HepG2 (cell line): ENCODE measurements at regions not wholly inside any gene's neighbourhood (a gene's known extent, or its start where the extent isn't known, plus 50 kb on each side); places are given as distances from the start of the nearest gene placed in this dataset.

ENCODE experiments used
- ATAC-seq: fragments of 200-7000 bp; cut with Tn5 transposase; 3 replicates; pipeline ENCODE4 v1.9.1; 2020; ENCODE audit warnings: mild to moderate bottlenecking, moderate library complexity
- BruUV-seq: library from RNA; stranded (reverse); fragments of 400-500 nt; replicated peaks from 2 replicates; lab custom pipeline; 2021; lab: Mats Ljungman, UMichigan
- CTCF ChIA-PET: fragments of 300-600 bp; formaldehyde crosslinking; extraction: SDS; loops from one replicate; lab custom pipeline; 2021; ENCODE audit warnings: low total read pairs, inconsistent platforms, low intra/inter-chr PET ratio; lab: Yijun Ruan, JAX
- POLR2A ChIA-PET: fragments of 350-600 bp; sonication (Branson Sonifier 250); formaldehyde crosslinking; loops from one replicate; lab custom pipeline; 2020; ENCODE audit warnings: antibody characterized with exemption, inconsistent platforms; lab: Yijun Ruan, JAX
- DNase-seq: peaks from one replicate; pipeline ENCODE4 v3.0.0-alpha.2; 2015; ENCODE audit warnings: low spot score
- FAIRE-seq: peaks from 3 replicates; lab custom pipeline; 2011; peaks lifted over from hg19 to GRCh38; lab: Jason Lieb, UNC
- H2AFZ ChIP-seq: one replicate; pipeline ENCODE4 v1.6.1; 2011; ENCODE audit warnings: low read length, inconsistent platforms
- H3K27ac ChIP-seq: fragments of 300-600 bp; 3 replicates; pipeline ENCODE4 v1.8.0; 2011; ENCODE audit warnings: mixed run types, mild to moderate bottlenecking, mixed read lengths, low read length, inconsistent platforms; ENCODE audit not compliant: insufficient read depth; ENCODE audit errors: extremely low read length
- H3K27me3 ChIP-seq, 2 experiments: fragments of 200-600 bp in 1 of 2; 2 replicates in 1 of 2; 3 replicates in 1 of 2; pipeline versions ENCODE4 v1.6.0 to v1.8.0; 2011; ENCODE audit warnings: low read length in 2 of 2, mild to moderate bottlenecking in 2 of 2, moderate library complexity in 2 of 2, inconsistent platforms in 1 of 2; ENCODE audit not compliant: insufficient read depth in 2 of 2, control insufficient read depth in 1 of 2
- H3K36me3 ChIP-seq, 2 experiments: fragments of 200-600 bp in 1 of 2; replicated peaks in 1 of 2; 2 replicates in 1 of 2; 3 replicates in 1 of 2; pipeline versions ENCODE4 v1.5.1 to v1.8.0; 2011; ENCODE audit warnings: low read length in 2 of 2, inconsistent platforms in 1 of 2; ENCODE audit not compliant: insufficient read depth in 2 of 2, control insufficient read depth in 1 of 2
- H3K4me1 ChIP-seq: 2 replicates; pipeline ENCODE4 v1.5.1; 2012; ENCODE audit warnings: low read length, inconsistent platforms; ENCODE audit not compliant: insufficient read depth
- H3K4me2 ChIP-seq: 2 replicates; pipeline ENCODE4 v1.6.0; 2011; ENCODE audit warnings: low read depth, low read length, inconsistent platforms
- H3K4me3 ChIP-seq, 3 experiments: fragments of 200-600 bp in 1 of 3; sonication (generic), shearing (Covaris generic) in 1 of 3; replicated peaks in 1 of 3; 2 replicates each; pipeline ENCODE4 v1.5.1; 2011 to 2016; ENCODE audit warnings: low read length in 3 of 3, inconsistent platforms in 2 of 3, low read depth in 2 of 3, mild to moderate bottlenecking in 2 of 3, control low read depth in 1 of 3, mixed read lengths in 1 of 3; ENCODE audit not compliant: insufficient read depth in 1 of 3
- H3K79me2 ChIP-seq: one replicate; pipeline ENCODE4 v1.6.1; 2011; ENCODE audit warnings: low read length, inconsistent platforms; ENCODE audit not compliant: insufficient read depth
- H3K9ac ChIP-seq: 2 replicates; pipeline ENCODE4 v1.6.0; 2011; ENCODE audit warnings: mild to moderate bottlenecking, low read depth, low read length, inconsistent platforms; ENCODE audit not compliant: insufficient read depth
- H3K9me3 ChIP-seq: 2 replicates; pipeline ENCODE4 v1.5.1; 2012; ENCODE audit warnings: mild to moderate bottlenecking, low read length
- H4K20me1 ChIP-seq: 2 replicates; pipeline ENCODE4 v1.6.0; 2011; ENCODE audit warnings: inconsistent platforms, mild to moderate bottlenecking, low read length, moderate library complexity; ENCODE audit not compliant: insufficient read depth
- IKZF1 ChIP-seq: fragments of 450-650 bp; IDR thresholded peaks from 2 replicates; pipeline ENCODE4 v1.7.1; 2016
- KDM5B ChIP-seq: sonication (generic); formaldehyde crosslinking; IDR thresholded peaks from 2 replicates; pipeline ENCODE4 v1.4.0; 2020; ENCODE audit warnings: missing genetic modification reagents, mild to moderate bottlenecking, borderline replicate concordance
- SMYD3 ChIP-seq: sonication (generic); formaldehyde crosslinking; IDR thresholded peaks from 2 replicates; pipeline ENCODE4 v1.8.1; 2023; ENCODE audit warnings: mild to moderate bottlenecking, missing genetic modification reagents
- THRA ChIP-seq: sonication (generic); formaldehyde crosslinking; IDR thresholded peaks from 2 replicates; pipeline ENCODE4 v1.4.0; 2020; ENCODE audit warnings: missing genetic modification reagents, borderline replicate concordance
- YY1 ChIP-seq: IDR thresholded peaks from 2 replicates; pipeline ENCODE4 v1.6.1; 2011; ENCODE audit warnings: low read length, low read depth, moderate library complexity, mild to moderate bottlenecking; ENCODE audit not compliant: insufficient read depth, insufficient replicate concordance
- ZFP91 ChIP-seq: sonication (generic); formaldehyde crosslinking; IDR thresholded peaks from 2 replicates; pipeline ENCODE4 v1.9.0; 2022; ENCODE audit warnings: missing genetic modification reagents, mild to moderate bottlenecking, borderline replicate concordance
- ZNF329 ChIP-seq: sonication (generic); formaldehyde crosslinking; IDR thresholded peaks from 2 replicates; pipeline ENCODE4 v1.9.0; 2021; ENCODE audit warnings: low read depth, mild to moderate bottlenecking, missing genetic modification reagents
- ZNF768 ChIP-seq: sonication (generic); formaldehyde crosslinking; IDR thresholded peaks from 2 replicates; pipeline ENCODE4 v1.4.0; 2020; ENCODE audit warnings: missing genetic modification reagents
- ZNF777 ChIP-seq: sonication (generic); formaldehyde crosslinking; IDR thresholded peaks from 2 replicates; pipeline ENCODE4 v1.4.0; 2020; ENCODE audit warnings: missing genetic modification reagents
- WGBS: methylation state at CpG from one replicate; pipeline ENCODE4 v1.1.6; 2017; ENCODE audit warnings: low lambda C conversion rate; 5-methylcytosine and 5-hydroxymethylcytosine counted together
- in situ Hi-C: cut with HindIII; loops from 2 replicates; pipeline ENCODE4 v1.10.0; 2017; ENCODE audit warnings: low pct_unique_long_range_greater_than_20kb; ENCODE audit not compliant: extremely low pct_ligation_motif_present
- intact Hi-C: fragments of 100-400 bp; cut with micrococcal nuclease; formaldehyde crosslinking; loops from one replicate; pipeline ENCODE4 v1.10.0; 2022; ENCODE audit not compliant: unreplicated experiment

- no peak overlapping the region for H3K27ac ChIP-seq
- H2AFZ ChIP-seq, result no peak overlapping the region
- ChIA-PET CTCF (interaction anchor here (1.7 kb wide), 1 partner anchor 382 kb away, joined by 6 read pairs; no protein-coding TSS in a partner anchor), POLR2A (no interaction called here)
- peak overlapping the region; percentile 52 for H3K4me2 ChIP-seq
- H3K36me3 ChIP-seq, result no peaks in the 10 kb centered on the region
- TF ChIP-seq KDM5B (CRISPR knock-in tag), result 0 out of 2 replicates have a peak, but pooled peaks have one; percentile 0
- TF ChIP-seq SMYD3, result no peak
- no peak overlapping the region for H3K9ac ChIP-seq
- no peak overlapping the region for H3K4me3 ChIP-seq
- ATAC-seq (no peak), FAIRE-seq (no peak), DNase-seq (no peak)
- no peaks in the 10 kb centered on the region for H4K20me1 ChIP-seq
- BruUV-seq, result no TSS peak
- intact Hi-C loops (loop anchor here (1.0 to 10.0 kb wide), 3 partner anchors 107 to 382 kb away; no protein-coding TSS in a partner anchor), in situ Hi-C loops (loop anchor here (25.0 kb wide), 1 partner anchor 384 kb away; no protein-coding TSS in a partner anchor)
- H3K27me3 ChIP-seq, result peaks cover 5 to 54% of the 10 kb centered on the region in 2 experiments
- H3K9me3 ChIP-seq, result 0 out of 2 replicates have a peak, but pooled peaks cover 1% of the 10 kb centered on the region
- WGBS, result 38% methylated on average over 22 of the region's 22 CpGs
- peaks cover 43% of the 10 kb centered on the region for H3K4me1 ChIP-seq
- no peaks in the 10 kb centered on the region for H3K79me2 ChIP-seq
Measured at GRCh38 chr4:26028133-26028792, 114.2 kb downstream of the SMIM20 start.

GRCh38 chr4:26028793-26029567 lies 115.0 kb downstream of the SMIM20 start:
- DNase-seq (peak; percentile 27), ATAC-seq (peak; percentile 98), FAIRE-seq (peak; percentile 28)
- ChIA-PET POLR2A (no interaction called here), CTCF (interaction anchor here (1.7 kb wide), 1 partner anchor 382 kb away, joined by 6 read pairs; no protein-coding TSS in a partner anchor)
- H4K20me1 ChIP-seq, result no peaks in the 10 kb centered on the region
- no TSS peak for BruUV-seq
- H3K27me3 ChIP-seq, result peaks cover 5 to 50% of the 10 kb centered on the region in 2 experiments
- H3K79me2 ChIP-seq, result no peaks in the 10 kb centered on the region
- H3K27ac ChIP-seq, result no peak overlapping the region
- in situ Hi-C loops (loop anchor here (25.0 kb wide), 1 partner anchor 383 kb away; no protein-coding TSS in a partner anchor), intact Hi-C loops (loop anchor here (1.0 to 10.0 kb wide), 3 partner anchors 106 to 381 kb away; no protein-coding TSS in a partner anchor)
- H3K36me3 ChIP-seq, result no peaks in the 10 kb centered on the region
- H3K9ac ChIP-seq, result no peak overlapping the region
- H3K4me2 ChIP-seq, result peak overlapping the region; percentile 52
- no peak overlapping the region for H2AFZ ChIP-seq
- no peak overlapping the region; a peak in 1 of 6 replicates for H3K4me3 ChIP-seq
- H3K9me3 ChIP-seq, result 0 out of 2 replicates have a peak, but pooled peaks cover 7% of the 10 kb centered on the region
- 30% methylated on average over 9 of the region's 39 CpGs for WGBS
- H3K4me1 ChIP-seq, result peaks cover 36% of the 10 kb centered on the region
- TF ChIP-seq ZNF777 (CRISPR knock-in tag), result peak; percentile 86
- peak; percentile 44; the same call in 1 of the 2 replicates for TF ChIP-seq ZNF768
- TF ChIP-seq ZNF329 (CRISPR knock-in tag), result 0 out of 2 replicates have a peak, but pooled peaks have one; percentile 58
- TF ChIP-seq IKZF1, result no peak
- TF ChIP-seq THRA (CRISPR knock-in tag), result 0 out of 2 replicates have a peak, but pooled peaks have one; percentile 11
- peak; percentile 33 for TF ChIP-seq YY1
- peak; percentile 32 for TF ChIP-seq ZFP91 (CRISPR knock-in tag)
